ENCODE measurements at regions not wholly inside any gene's neighbourhood (a gene's known extent, or its start where the extent isn't known, plus 50 kb on each side); places are given as distances from the start of the nearest gene placed in this dataset.
A peak's percentile ranks its signal among the peaks of the same experiment; 100 is the strongest.

DNA sequence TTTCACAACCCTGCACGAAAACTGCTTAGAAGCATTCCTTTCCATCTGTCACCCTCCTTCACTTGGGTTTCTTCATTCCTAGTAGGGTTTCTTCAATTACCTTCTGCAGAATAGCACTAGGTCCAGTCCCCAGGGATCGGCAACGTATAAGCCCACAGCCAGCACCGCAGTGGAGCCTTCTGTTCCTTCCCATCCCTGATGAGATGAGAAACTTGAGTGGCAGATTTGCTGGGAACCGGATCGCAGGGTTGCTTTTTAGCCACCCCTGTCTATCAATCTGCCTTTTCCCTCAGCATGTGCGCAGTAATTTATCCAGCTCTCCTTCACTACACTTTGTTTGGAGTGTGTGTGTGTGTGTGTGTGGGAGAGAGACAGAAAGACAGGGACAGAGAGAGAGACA, 94.2 kb downstream of the CD8B2 start:
- TF ChIP-seq YY1 (IDR thresholded peaks at IDR 0.05; ENCODE audit: low read depth) (no peak), TEAD4 (IDR thresholded peaks at IDR 0.05) (no peak), NFIC (IDR thresholded peaks at IDR 0.05) (no peak)

GRCh38 chr2:106581755-106582147, 94.6 kb downstream of the CD8B2 start:
- TF ChIP-seq TAF1 (IDR thresholded peaks at IDR 0.05; ENCODE audit: low read depth) (no peak), CEBPB (IDR thresholded peaks at IDR 0.05) (no peak), EGR1 (IDR thresholded peaks at IDR 0.05) (no peak), CREB1 (IDR thresholded peaks at IDR 0.05; ENCODE audit: low read depth) (no peak)

GRCh38 chr2:106582148-106583143, 95.3 kb downstream of the CD8B2 start:
- TF ChIP-seq NFIC (IDR thresholded peaks at IDR 0.05) (peak; percentile 39), USF1 (IDR thresholded peaks at IDR 0.05) (no peak), RAD21 (IDR thresholded peaks at IDR 0.05; ENCODE audit: low read depth) (peak; percentile 92), TEAD4 (IDR thresholded peaks at IDR 0.05) (no peak)

DNA sequence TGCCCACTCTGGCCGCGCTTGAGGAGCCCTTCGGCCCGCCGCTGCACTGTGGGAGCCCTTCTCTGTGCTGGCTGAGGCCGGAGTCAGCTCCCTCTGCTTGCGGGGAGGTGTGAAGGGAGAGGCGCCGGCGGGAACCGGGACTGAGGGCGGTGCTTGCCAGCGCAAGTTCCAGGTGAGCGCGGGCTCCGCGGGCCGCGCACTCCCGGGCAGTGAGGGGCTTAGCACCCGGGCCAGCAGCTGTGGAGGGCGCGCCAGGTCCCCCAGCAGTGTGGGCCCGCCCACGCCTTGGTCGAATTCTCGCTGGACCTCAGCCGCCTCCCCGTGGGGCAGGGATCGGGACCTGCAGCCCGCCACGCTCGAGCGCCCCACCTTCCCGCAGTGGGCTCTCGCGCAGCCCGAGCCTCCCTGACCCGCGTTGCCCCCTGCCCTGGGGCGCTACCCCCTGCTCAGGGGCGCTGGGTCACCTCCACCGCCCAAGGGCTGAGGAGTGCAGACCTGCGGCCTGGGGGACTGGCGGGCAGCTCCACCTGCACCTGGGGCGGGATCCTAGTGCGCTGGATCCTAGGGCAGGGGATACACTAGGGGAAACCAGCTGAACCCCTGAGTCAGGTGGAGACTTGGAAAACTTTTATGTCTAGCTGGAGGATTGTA, 97.3 kb downstream of the CD8B2 start:
- no peak for TF ChIP-seq FOXM1 (IDR thresholded peaks at IDR 0.05; ENCODE audit: borderline replicate concordance, low read depth)
- TF ChIP-seq, protein P1, sequence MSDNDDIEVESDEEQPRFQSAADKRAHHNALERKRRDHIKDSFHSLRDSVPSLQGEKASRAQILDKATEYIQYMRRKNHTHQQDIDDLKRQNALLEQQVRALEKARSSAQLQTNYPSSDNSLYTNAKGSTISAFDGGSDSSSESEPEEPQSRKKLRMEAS (IDR thresholded peaks at IDR 0.05): peak; percentile 20; the same call in 1 of the 2 replicates

DNA sequence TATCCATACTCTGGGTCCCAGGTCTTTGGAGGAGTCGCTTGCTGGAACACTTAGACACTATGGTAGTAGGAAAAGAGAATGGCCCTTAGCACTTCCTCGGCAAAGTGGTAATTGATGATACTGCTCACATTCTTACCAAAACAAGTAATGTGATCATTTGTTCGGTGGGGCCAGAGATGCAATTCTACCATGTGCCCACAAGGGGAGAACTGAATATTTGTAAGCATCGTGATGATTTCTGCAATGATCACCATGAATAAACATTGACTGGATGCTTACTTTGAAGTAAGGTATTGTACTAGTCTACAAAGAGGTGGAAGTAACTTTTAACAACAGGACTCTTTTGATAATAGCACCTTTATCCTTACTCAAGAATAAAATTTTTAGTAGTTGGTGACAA, 109.7 kb downstream of the CD8B2 start:
- TF ChIP-seq TCF12 (IDR thresholded peaks at IDR 0.05; ENCODE audit: low read depth): no peak

- TF ChIP-seq, protein P1 (IDR thresholded peaks at IDR 0.05): no peak
- TF ChIP-seq ZBTB7A (IDR thresholded peaks at IDR 0.05; ENCODE audit: low read depth) (no peak), RAD21 (IDR thresholded peaks at IDR 0.05; ENCODE audit: low read depth) (no peak), YY1 (IDR thresholded peaks at IDR 0.05; ENCODE audit: low read depth) (no peak), USF1 (IDR thresholded peaks at IDR 0.05) (no peak), REST (IDR thresholded peaks at IDR 0.05; ENCODE audit: low read depth) (no peak), TCF12 (IDR thresholded peaks at IDR 0.05; ENCODE audit: low read depth) (no peak), TAF1 (IDR thresholded peaks at IDR 0.05; ENCODE audit: low read depth) (no peak), CREB1 (IDR thresholded peaks at IDR 0.05; ENCODE audit: low read depth) (no peak), TEAD4 (IDR thresholded peaks at IDR 0.05) (no peak), EP300 (IDR thresholded peaks at IDR 0.05; ENCODE audit: borderline replicate concordance) (no peak), FOXM1 (IDR thresholded peaks at IDR 0.05; ENCODE audit: borderline replicate concordance, low read depth) (no peak)
Observed at GRCh38 chr2:106599540-106599939, 112.4 kb downstream of the CD8B2 start.

DNA sequence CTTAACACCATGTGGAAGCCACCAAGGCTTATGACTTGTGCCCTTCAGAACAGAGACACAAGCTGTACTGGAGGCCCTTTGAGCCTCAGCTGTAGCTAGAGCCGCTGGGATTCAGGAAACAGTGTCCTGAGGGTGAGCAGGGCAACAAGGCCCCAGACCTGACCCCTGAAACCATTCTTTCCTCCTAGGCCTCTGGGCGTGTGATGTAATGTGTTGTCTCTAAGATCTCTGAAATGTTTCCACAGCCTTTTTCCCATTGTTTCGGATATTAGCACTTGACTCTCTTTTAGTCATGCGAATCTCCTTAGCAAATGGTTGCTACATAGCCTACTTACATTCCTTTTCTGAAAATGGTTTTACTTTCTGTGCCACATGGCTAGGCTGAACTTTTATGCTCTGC, 114.9 kb downstream of the CD8B2 start:
- TF ChIP-seq, protein P1 (IDR thresholded peaks at IDR 0.05): no peak
- TF ChIP-seq ZBTB7A (IDR thresholded peaks at IDR 0.05; ENCODE audit: low read depth) (no peak), REST (IDR thresholded peaks at IDR 0.05; ENCODE audit: low read depth) (no peak), USF1 (IDR thresholded peaks at IDR 0.05) (no peak), NFIC (IDR thresholded peaks at IDR 0.05) (no peak), RAD21 (IDR thresholded peaks at IDR 0.05; ENCODE audit: low read depth) (no peak), EGR1 (IDR thresholded peaks at IDR 0.05) (no peak), FOXM1 (IDR thresholded peaks at IDR 0.05; ENCODE audit: borderline replicate concordance, low read depth) (no peak), YY1 (IDR thresholded peaks at IDR 0.05; ENCODE audit: low read depth) (no peak), TAF1 (IDR thresholded peaks at IDR 0.05; ENCODE audit: low read depth) (no peak), TCF12 (IDR thresholded peaks at IDR 0.05; ENCODE audit: low read depth) (no peak)

Data from Ishikawa (cell line).